HG02678 (cell line): ENCODE measurements at regions not wholly inside any gene's neighbourhood (a gene's known extent, or its start where the extent isn't known, plus 50 kb on each side); places are given as distances from the start of the nearest gene placed in this dataset.
"Not testable (repeated sequence)": the region's sequence is repeated elsewhere in the genome, so short reads cannot be mapped to it uniquely, and the experiment has no call there.

Experiments used
- ATAC-seq: cut with Tn5 transposase; IDR thresholded peaks from one replicate; pipeline ENCODE4 v1.9.1; 2021; ENCODE audit warnings: mild to moderate bottlenecking, moderate library complexity; ENCODE audit not compliant: unreplicated experiment

GRCh38 chr6:75031102-75031501 is 174.8 kb downstream of the COL12A1 start:
- not testable (repeated sequence) for ATAC-seq

GRCh38 chr6:75029333-75029732 is 176.5 kb downstream of the COL12A1 start:
- no peak for ATAC-seq

GRCh38 chr6:75025371-75025770 is 180.5 kb downstream of the COL12A1 start:
- no peak for ATAC-seq

- no peak for ATAC-seq
Measured at GRCh38 chr6:75024828-75025227, 181.0 kb downstream of the COL12A1 start.

GRCh38 chr6:75023634-75024033 is 182.2 kb downstream of the COL12A1 start:
- ATAC-seq, result no peak

GRCh38 chr6:75020971-75021370 is 184.9 kb downstream of the COL12A1 start:
- ATAC-seq, result no peak

GRCh38 chr6:75020376-75020775 is 185.5 kb downstream of the COL12A1 start:
- ATAC-seq, result no peak

GRCh38 chr6:75012018-75012417 is 193.8 kb downstream of the COL12A1 start:
- ATAC-seq, result no peak

GRCh38 chr6:75003984-75004383 is 201.9 kb downstream of the COL12A1 start:
- not testable (repeated sequence) for ATAC-seq

- ATAC-seq, result no peak
Measured at GRCh38 chr6:74997646-74998045, 208.2 kb downstream of the COL12A1 start.

- no peak for ATAC-seq
Measured at GRCh38 chr6:74993136-74993535, 212.7 kb downstream of the COL12A1 start.

- ATAC-seq, result no peak
Measured at GRCh38 chr6:74991573-74992332, 214.1 kb downstream of the COL12A1 start.

GRCh38 chr6:74979065-74979766 is 226.6 kb downstream of the COL12A1 start:
- no peak for ATAC-seq

- no peak for ATAC-seq
Measured at GRCh38 chr6:74976701-74977100, 229.2 kb downstream of the COL12A1 start.

- no peak for ATAC-seq
Measured at GRCh38 chr6:74976026-74976425, 229.8 kb downstream of the COL12A1 start.

- ATAC-seq, result no peak
Measured at GRCh38 chr6:74973591-74973990, 232.3 kb downstream of the COL12A1 start.

GRCh38 chr6:74971633-74972032 is 234.2 kb downstream of the COL12A1 start:
- ATAC-seq, result no peak

GRCh38 chr6:74969591-74970267 is 236.1 kb downstream of the COL12A1 start:
- ATAC-seq, result no peak

- ATAC-seq, result no peak
Measured at GRCh38 chr6:74967821-74968220, 238.0 kb downstream of the COL12A1 start.

- no peak for ATAC-seq
Measured at GRCh38 chr6:74966712-74967111, 239.1 kb downstream of the COL12A1 start.

GRCh38 chr6:74964871-74965441 is 240.9 kb downstream of the COL12A1 start:
- ATAC-seq, result no peak
